Esophagus squamous epithelium (tissue), 5 donors: ENCODE measurements at regions not wholly inside any gene's neighbourhood (a gene's known extent, or its start where the extent isn't known, plus 50 kb on each side); places are given as distances from the start of the nearest gene placed in this dataset.

ENCODE experiments used
- DNase-seq: peaks from one replicate; lab custom pipeline; 2025; lab: John Stamatoyannopoulos, UW
- H3K27ac ChIP-seq, 4 donors: fragments of 200-600 bp; sonication (generic); one replicate each; pipeline ENCODE4 v1.5.1; 2016 to 2019; ENCODE audit warnings: mild to moderate bottlenecking in 1 of 4
- H3K27me3 ChIP-seq, 4 donors: fragments of 200-600 bp; sonication (generic); 1 replicate in 3 of 4; 2 replicates in 1 of 4; pipeline versions ENCODE4 v1.5.1 to v1.6.0; 2017 to 2021; ENCODE audit warnings: antibody characterized with exemption in 1 of 4
- H3K36me3 ChIP-seq, 3 donors: fragments of 200-600 bp; sonication (generic); one replicate each; pipeline ENCODE4 v1.5.1; 2016 to 2019
- H3K4me1 ChIP-seq, 3 donors: fragments of 200-600 bp; sonication (generic); one replicate each; pipeline ENCODE4 v1.5.1; 2017 to 2019
- H3K4me3 ChIP-seq, 4 donors: fragments of 200-600 bp; sonication (generic); 1 replicate in 3 of 4; 2 replicates in 1 of 4; pipeline ENCODE4 v1.5.1; 2016 to 2019; ENCODE audit warnings: mild to moderate bottlenecking in 2 of 4, moderate library complexity in 1 of 4
- H3K9me3 ChIP-seq, 3 donors: fragments of 200-600 bp; sonication (generic); one replicate each; pipeline ENCODE4 v1.5.1; 2016 to 2019
- POLR2A ChIP-seq, 4 donors: fragments of 450-650 bp; IDR thresholded peaks; one replicate each; pipeline ENCODE4 v1.6.1; 2017; ENCODE audit warnings: antibody characterized with exemption in 4 of 4, mild to moderate bottlenecking in 4 of 4, moderate library complexity in 3 of 4
- whole genome bisulfite sequencing, 2 donors: methylation state at CpG; one replicate each; pipeline ENCODE4 v1.1.5; 2018; 5-methylcytosine and 5-hydroxymethylcytosine counted together
- intact Hi-C: fragments of 100-400 bp; cut with DNase I; formaldehyde crosslinking; loops from one replicate; pipeline ENCODE4 v1.15.0; 2022
- TF ChIP-seq, protein P1 (sequence below), 6 experiments: fragments of 450-650 bp in 4 of 6; fragments of 200-600 bp in 2 of 6; sonication (generic) in 2 of 6; IDR thresholded peaks; one replicate each; pipeline ENCODE4 v1.5.1; 2016 to 2019; ENCODE audit warnings: antibody characterized with exemption in 6 of 6, mild to moderate bottlenecking in 4 of 6, moderate library complexity in 4 of 6
- donor health status: DM: yes; HTN: yes; CAD: no.

DNA sequence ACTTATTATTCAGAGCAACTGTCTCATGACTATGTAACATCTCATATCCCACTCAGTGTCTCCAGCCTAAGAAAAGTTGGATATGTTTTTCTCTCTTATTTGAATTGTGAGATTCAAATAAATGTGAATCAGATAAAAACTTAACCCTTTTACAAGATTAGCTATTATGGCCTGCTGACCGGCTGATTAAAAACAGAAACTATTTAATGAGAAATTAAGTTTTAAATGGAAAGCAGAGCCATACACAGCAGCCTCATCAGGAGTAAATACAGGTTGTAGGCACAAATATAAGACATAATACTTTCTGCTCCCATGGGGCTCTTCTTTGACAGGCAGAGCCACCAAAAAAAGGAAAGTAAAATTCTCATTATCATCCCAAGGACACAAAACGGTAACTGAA, 307.0 kb upstream of the PRMT6 start:
- Histone ChIP-seq H3K4me1 (no peaks in the 10 kb centered on the region), H3K36me3 (no peaks in the 10 kb centered on the region), H3K27ac (no peak overlapping the region), H3K27me3 (no peaks in the 10 kb centered on the region), H3K9me3 (no peaks in the 10 kb centered on the region), H3K4me3 (no peak overlapping the region)
- intact Hi-C loops: no loop called here
- 37 to 42% methylated on average over 2 of the region's 2 CpGs for WGBS, 2 donors
- TF ChIP-seq, protein P1, sequence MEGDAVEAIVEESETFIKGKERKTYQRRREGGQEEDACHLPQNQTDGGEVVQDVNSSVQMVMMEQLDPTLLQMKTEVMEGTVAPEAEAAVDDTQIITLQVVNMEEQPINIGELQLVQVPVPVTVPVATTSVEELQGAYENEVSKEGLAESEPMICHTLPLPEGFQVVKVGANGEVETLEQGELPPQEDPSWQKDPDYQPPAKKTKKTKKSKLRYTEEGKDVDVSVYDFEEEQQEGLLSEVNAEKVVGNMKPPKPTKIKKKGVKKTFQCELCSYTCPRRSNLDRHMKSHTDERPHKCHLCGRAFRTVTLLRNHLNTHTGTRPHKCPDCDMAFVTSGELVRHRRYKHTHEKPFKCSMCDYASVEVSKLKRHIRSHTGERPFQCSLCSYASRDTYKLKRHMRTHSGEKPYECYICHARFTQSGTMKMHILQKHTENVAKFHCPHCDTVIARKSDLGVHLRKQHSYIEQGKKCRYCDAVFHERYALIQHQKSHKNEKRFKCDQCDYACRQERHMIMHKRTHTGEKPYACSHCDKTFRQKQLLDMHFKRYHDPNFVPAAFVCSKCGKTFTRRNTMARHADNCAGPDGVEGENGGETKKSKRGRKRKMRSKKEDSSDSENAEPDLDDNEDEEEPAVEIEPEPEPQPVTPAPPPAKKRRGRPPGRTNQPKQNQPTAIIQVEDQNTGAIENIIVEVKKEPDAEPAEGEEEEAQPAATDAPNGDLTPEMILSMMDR (IDR thresholded peaks at IDR 0.05): no peak
- no peak for TF ChIP-seq POLR2A (IDR thresholded peaks at IDR 0.05)
- no peak for DNase-seq

- WGBS, 2 donors: 45 to 58% methylated on average over 1 of the region's 1 CpG
- TF ChIP-seq POLR2A (IDR thresholded peaks at IDR 0.05): no peak
- Histone ChIP-seq H3K4me3 (no peak overlapping the region), H3K27ac (no peak overlapping the region), H3K9me3 (no peaks in the 10 kb centered on the region), H3K4me1 (no peaks in the 10 kb centered on the region), H3K36me3 (no peaks in the 10 kb centered on the region), H3K27me3 (no peaks in the 10 kb centered on the region)
- intact Hi-C loops: no loop called here
- no peak for DNase-seq
Observed at GRCh38 chr1:106749906-106750305, 306.6 kb upstream of the PRMT6 start.

- no peaks in the 10 kb centered on the region for H3K36me3 ChIP-seq
- WGBS, 2 donors: 54 to 68% methylated on average over 2 of the region's 2 CpGs
- TF ChIP-seq POLR2A (IDR thresholded peaks at IDR 0.05): no peak
- TF ChIP-seq, protein P1 (IDR thresholded peaks at IDR 0.05): no peak
Observed at GRCh38 chr1:106751002-106751401, 305.5 kb upstream of the PRMT6 start.

GRCh38 chr1:106753066-106753465, 303.4 kb upstream of the PRMT6 start:
- no peaks in the 10 kb centered on the region for H3K4me1 ChIP-seq
- no peak for TF ChIP-seq POLR2A (IDR thresholded peaks at IDR 0.05)
- TF ChIP-seq, protein P1 (IDR thresholded peaks at IDR 0.05): no peak
- no peak overlapping the region for H3K27ac ChIP-seq
- DNase-seq: no peak
- H3K9me3 ChIP-seq: no peaks in the 10 kb centered on the region
- no peaks in the 10 kb centered on the region for H3K36me3 ChIP-seq
- no peak overlapping the region for H3K4me3 ChIP-seq
- 24 to 52% methylated on average over 1 of the region's 1 CpG for WGBS, 2 donors
- no peaks in the 10 kb centered on the region for H3K27me3 ChIP-seq
- intact Hi-C loops: no loop called here

More at GRCh38 chr1:106751002-106751401, 305.5 kb upstream of the PRMT6 start:
- Histone ChIP-seq H3K4me1 (no peaks in the 10 kb centered on the region), H3K9me3 (no peaks in the 10 kb centered on the region), H3K4me3 (no peak overlapping the region), H3K27ac (no peak overlapping the region), H3K27me3 (no peaks in the 10 kb centered on the region)
- intact Hi-C loops: no loop called here
- DNase-seq: no peak

DNA sequence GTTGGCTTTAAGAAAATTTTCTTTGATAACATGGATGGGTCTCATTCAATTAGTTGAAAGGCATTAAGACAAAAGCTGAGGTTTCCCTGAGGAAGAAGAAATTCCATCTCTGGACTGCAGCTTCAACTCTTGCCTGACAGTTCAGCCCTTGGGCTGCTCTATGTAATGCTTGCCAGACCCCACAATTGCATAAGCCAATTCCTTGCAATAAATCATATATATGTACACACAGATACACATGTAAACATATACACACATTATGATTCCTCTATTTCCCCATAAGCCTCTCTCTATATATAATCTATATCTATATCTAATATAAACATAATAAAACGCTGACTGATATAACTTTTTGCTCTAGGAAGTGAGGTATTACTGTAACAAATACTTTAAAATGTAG, 301.5 kb upstream of the PRMT6 start:
- Histone ChIP-seq H3K27me3 (no peaks in the 10 kb centered on the region), H3K4me3 (no peak overlapping the region), H3K4me1 (no peaks in the 10 kb centered on the region), H3K9me3 (no peaks in the 10 kb centered on the region), H3K36me3 (no peaks in the 10 kb centered on the region), H3K27ac (no peak overlapping the region)
- no peak for DNase-seq
- TF ChIP-seq POLR2A (IDR thresholded peaks at IDR 0.05): no peak
- TF ChIP-seq, protein P1 (IDR thresholded peaks at IDR 0.05): no peak
- intact Hi-C loops: no loop called here
- WGBS, 2 donors: 62% methylated on average over 1 of the region's 1 CpG
